H1 (cell line): ENCODE measurements at regions not wholly inside any gene's neighbourhood (a gene's known extent, or its start where the extent isn't known, plus 50 kb on each side); places are given as distances from the start of the nearest gene placed in this dataset.

Experiments used
- CTCF ChIA-PET: fragments of 300-600 bp; sonication (Branson Sonifier 250); formaldehyde crosslinking; loops from one replicate; lab custom pipeline; 2021; ENCODE audit not compliant: partially characterized antibody; lab: Charles Lee
- POLR2A ChIA-PET: fragments of 300-600 bp; sonication (Branson Sonifier 250); formaldehyde crosslinking; loops from one replicate; lab custom pipeline; 2021; ENCODE audit warnings: inconsistent platforms; ENCODE audit not compliant: partially characterized antibody; lab: Charles Lee
- DNase-seq, 2 experiments: peaks; one replicate each; pipeline versions ENCODE4 v3.0.0 to v3.0.0-alpha.2; 2010 to 2022; ENCODE audit warnings: low spot score in 2 of 2, low read depth in 1 of 2, mixed read lengths in 1 of 2
- FAIRE-seq: peaks from 2 replicates; lab custom pipeline; 2011; peaks lifted over from hg19 to GRCh38; lab: Jason Lieb, UNC
- H2AFZ ChIP-seq: 2 replicates; pipeline ENCODE4 v1.8.1; 2012; ENCODE audit warnings: low read length, inconsistent platforms
- H2AK5ac ChIP-seq: 2 replicates; pipeline ENCODE4 v1.6.1; 2013; ENCODE audit warnings: low read depth, low read length
- H2BK120ac ChIP-seq: replicated peaks from 2 replicates; pipeline ENCODE3; 2013; ENCODE audit warnings: low read depth, low read length, inconsistent platforms
- H2BK12ac ChIP-seq: 2 replicates; pipeline ENCODE4 v1.6.1; 2013; ENCODE audit warnings: low read depth, low read length
- H2BK15ac ChIP-seq: 2 replicates; pipeline ENCODE4 v1.6.1; 2013; ENCODE audit warnings: low read length
- H2BK20ac ChIP-seq: 2 replicates; pipeline ENCODE4 v1.6.1; 2013; ENCODE audit warnings: low read length
- H2BK5ac ChIP-seq: 2 replicates; pipeline ENCODE4 v1.6.1; 2013; ENCODE audit warnings: low read depth, low read length
- H3K14ac ChIP-seq: 2 replicates; pipeline ENCODE4 v1.6.1; 2013; ENCODE audit warnings: inconsistent platforms; ENCODE audit not compliant: insufficient read length
- H3K18ac ChIP-seq: 2 replicates; pipeline ENCODE4 v1.6.1; 2013; ENCODE audit warnings: low read length; ENCODE audit errors: extremely low read depth
- H3K23ac ChIP-seq: 2 replicates; pipeline ENCODE4 v1.6.1; 2013; ENCODE audit warnings: inconsistent platforms; ENCODE audit not compliant: insufficient read length
- H3K23me2 ChIP-seq: 2 replicates; pipeline ENCODE4 v1.6.1; 2013; ENCODE audit warnings: low read depth, low read length
- H3K27ac ChIP-seq: 2 replicates; pipeline ENCODE4 v1.6.1; 2011; ENCODE audit warnings: low read depth, low read length, inconsistent platforms
- H3K27me3 ChIP-seq, 4 experiments: replicated peaks in 1 of 4; 1 replicate in 1 of 4; 2 replicates in 3 of 4; pipeline versions ENCODE4 v1.6.1 to v1.8.1; 2011 to 2013; ENCODE audit warnings: low read length in 3 of 4, mild to moderate bottlenecking in 3 of 4, inconsistent platforms in 2 of 4, mixed read lengths in 2 of 4, moderate library complexity in 1 of 4; ENCODE audit not compliant: control insufficient read depth in 3 of 4, insufficient read depth in 3 of 4; ENCODE audit errors: extremely low read depth in 1 of 4
- H3K36me3 ChIP-seq, 4 experiments: 2 replicates each; pipeline versions ENCODE4 v1.6.1 to v1.8.1; 2011 to 2013; ENCODE audit warnings: mild to moderate bottlenecking in 4 of 4, low read length in 3 of 4, moderate library complexity in 2 of 4, control low read depth in 1 of 4, inconsistent platforms in 1 of 4; ENCODE audit not compliant: insufficient read depth in 4 of 4, control insufficient read depth in 2 of 4
- H3K4ac ChIP-seq: replicated peaks from 2 replicates; pipeline ENCODE3; 2013; ENCODE audit warnings: low read length, low read depth, mixed read lengths, inconsistent platforms; ENCODE audit not compliant: insufficient read length
- H3K4me1 ChIP-seq, 4 experiments: replicated peaks in 1 of 4; 1 replicate in 1 of 4; 2 replicates in 3 of 4; pipeline versions ENCODE4 v1.6.1 to v1.8.1; 2011 to 2013; ENCODE audit warnings: low read length in 3 of 4, inconsistent platforms in 2 of 4, mixed read lengths in 1 of 4; ENCODE audit not compliant: insufficient read depth in 4 of 4, control insufficient read depth in 3 of 4
- H3K4me2 ChIP-seq, 2 experiments: 2 replicates each; pipeline versions ENCODE4 v1.6.1 to v1.8.1; 2011 to 2013; ENCODE audit warnings: low read depth in 2 of 2, low read length in 2 of 2, control low read depth in 1 of 2, inconsistent platforms in 1 of 2, mild to moderate bottlenecking in 1 of 2; ENCODE audit not compliant: insufficient read depth in 1 of 2
- H3K4me3 ChIP-seq, 4 experiments: fragments of 200-600, 300-600 bp in 1 of 4; sonication (generic), shearing (Covaris generic), sonication (Bioruptor Twin) in 1 of 4; 2 replicates each; pipeline versions ENCODE4 v1.5.1 to v1.8.1; 2011 to 2016; ENCODE audit warnings: low read length in 4 of 4, low read depth in 3 of 4, control low read depth in 2 of 4, inconsistent platforms in 2 of 4, mild to moderate bottlenecking in 2 of 4, mixed read lengths in 1 of 4, moderate library complexity in 1 of 4; ENCODE audit not compliant: insufficient read depth in 2 of 4; ENCODE audit errors: extremely low read depth in 1 of 4
- H3K56ac ChIP-seq: replicated peaks from 2 replicates; pipeline ENCODE3; 2013; ENCODE audit warnings: low read depth, mild to moderate bottlenecking, mixed read lengths, low read length, inconsistent platforms; ENCODE audit not compliant: insufficient read length
- H3K79me1 ChIP-seq: 2 replicates; pipeline ENCODE4 v1.6.1; 2013; ENCODE audit warnings: low read depth, low read length, control low read depth
- H3K79me2 ChIP-seq, 2 experiments: 2 replicates each; pipeline versions ENCODE4 v1.6.1 to v1.8.1; 2012 to 2013; ENCODE audit warnings: low read length in 2 of 2, mild to moderate bottlenecking in 2 of 2, inconsistent platforms in 1 of 2; ENCODE audit not compliant: insufficient read depth in 2 of 2, control insufficient read depth in 1 of 2
- H3K9ac ChIP-seq, 4 experiments: replicated peaks in 1 of 4; 1 replicate in 1 of 4; 2 replicates in 3 of 4; pipeline versions ENCODE4 v1.6.1 to v1.8.1; 2011 to 2013; ENCODE audit warnings: low read depth in 3 of 4, low read length in 3 of 4, control low read depth in 2 of 4, mild to moderate bottlenecking in 2 of 4, moderate library complexity in 2 of 4, inconsistent platforms in 1 of 4; ENCODE audit errors: extremely low read depth in 1 of 4
- H3K9me3 ChIP-seq, 2 experiments: 2 replicates each; pipeline versions ENCODE4 v1.6.1 to v1.8.1; 2012 to 2013; ENCODE audit warnings: mild to moderate bottlenecking in 2 of 2, moderate library complexity in 2 of 2, control low read depth in 1 of 2, inconsistent platforms in 1 of 2, low read depth in 1 of 2, low read length in 1 of 2, mixed read lengths in 1 of 2; ENCODE audit not compliant: insufficient read depth in 2 of 2
- H4K20me1 ChIP-seq, 2 experiments: replicated peaks in 1 of 2; 2 replicates each; pipeline versions ENCODE3 to v1.8.1; 2011 to 2013; ENCODE audit warnings: inconsistent platforms in 2 of 2, low read length in 2 of 2, mild to moderate bottlenecking in 1 of 2; ENCODE audit not compliant: insufficient read depth in 2 of 2, control insufficient read depth in 1 of 2
- H4K5ac ChIP-seq: 2 replicates; pipeline ENCODE4 v1.6.1; 2013; ENCODE audit warnings: low read length, low read depth, mixed read lengths, inconsistent platforms; ENCODE audit not compliant: insufficient read length
- H4K8ac ChIP-seq: 2 replicates; pipeline ENCODE4 v1.8.0; 2013; ENCODE audit warnings: mild to moderate bottlenecking, moderate library complexity, low read length, inconsistent platforms; ENCODE audit not compliant: insufficient read depth; ENCODE audit errors: extremely low read depth
- H4K91ac ChIP-seq: replicated peaks from 2 replicates; pipeline ENCODE3; 2013; ENCODE audit warnings: low read length, mixed read lengths, inconsistent platforms; ENCODE audit not compliant: insufficient read length
- CBX8 ChIP-seq: fragments of 300-800, 300-1000 bp; sonication (generic); IDR thresholded peaks from 2 replicates; pipeline ENCODE4 v1.7.1; 2016; ENCODE audit warnings: low read depth, low read length, borderline replicate concordance
- EZH2 ChIP-seq: fragments of 200-600 bp; sonication (generic); IDR thresholded peaks from 2 replicates; pipeline ENCODE4 v1.7.1; 2012; ENCODE audit warnings: low read depth, mild to moderate bottlenecking, moderate library complexity, low read length, inconsistent platforms; ENCODE audit not compliant: severe bottlenecking
- GABPA ChIP-seq: IDR thresholded peaks from 2 replicates; pipeline ENCODE4 v1.6.1; 2011; ENCODE audit warnings: mild to moderate bottlenecking, low read length, moderate library complexity, borderline replicate concordance; ENCODE audit not compliant: insufficient read depth
- HDAC2 ChIP-seq, 2 experiments: fragments of 300-600 bp in 1 of 2; sonication (generic) in 1 of 2; IDR thresholded peaks; 2 replicates each; pipeline ENCODE4 v1.6.1; 2011 to 2012; ENCODE audit warnings: low read depth in 2 of 2, low read length in 2 of 2, mild to moderate bottlenecking in 2 of 2, moderate library complexity in 2 of 2, borderline replicate concordance in 1 of 2, inconsistent platforms in 1 of 2
- JUND ChIP-seq: IDR thresholded peaks from 2 replicates; pipeline ENCODE4 v1.6.1; 2011; ENCODE audit warnings: mild to moderate bottlenecking, improper control_type of control experiment, low read length
- POLR2AphosphoS5 ChIP-seq: IDR thresholded peaks from 2 replicates; pipeline ENCODE4 v1.6.1; 2011; ENCODE audit warnings: low read depth, low read length
- RBBP5 ChIP-seq: IDR thresholded peaks from 2 replicates; pipeline ENCODE4 v1.7.1; 2012; ENCODE audit warnings: low read depth, mild to moderate bottlenecking, inconsistent platforms, low read length, moderate library complexity, borderline replicate concordance
- RNF2 ChIP-seq: fragments of 200-900, 300-1000 bp; sonication (generic); IDR thresholded peaks from 2 replicates; pipeline ENCODE4 v1.7.1; 2016; ENCODE audit warnings: borderline replicate concordance, low read depth, mild to moderate bottlenecking, antibody characterized with exemption, low read length; ENCODE audit not compliant: poor library complexity, severe bottlenecking; ENCODE audit errors: missing control alignments
- SIX5 ChIP-seq: IDR thresholded peaks from 2 replicates; pipeline ENCODE4 v1.6.1; 2011; ENCODE audit warnings: mild to moderate bottlenecking, low read depth, low read length
- SP4 ChIP-seq: IDR thresholded peaks from 2 replicates; pipeline ENCODE4 v1.6.1; 2012; ENCODE audit warnings: low read length, inconsistent platforms
- WGBS, 2 experiments: shearing (Covaris generic) in 1 of 2; methylation state at CpG; one replicate each; pipeline versions ENCODE4 v1.1.6 to v1.1.7; 2013 to 2015; ENCODE audit warnings: low lambda C conversion rate in 2 of 2, mixed read lengths in 2 of 2, inconsistent platforms in 1 of 2, low coverage in 1 of 2, missing lambda C conversion rate in 1 of 2; ENCODE audit not compliant: insufficient replicate concordance in 2 of 2, insufficient coverage in 1 of 2, insufficient read length in 1 of 2; ENCODE audit errors: extremely low coverage in 1 of 2, missing lambda C conversion rate in 1 of 2; 5-methylcytosine and 5-hydroxymethylcytosine counted together

DNA sequence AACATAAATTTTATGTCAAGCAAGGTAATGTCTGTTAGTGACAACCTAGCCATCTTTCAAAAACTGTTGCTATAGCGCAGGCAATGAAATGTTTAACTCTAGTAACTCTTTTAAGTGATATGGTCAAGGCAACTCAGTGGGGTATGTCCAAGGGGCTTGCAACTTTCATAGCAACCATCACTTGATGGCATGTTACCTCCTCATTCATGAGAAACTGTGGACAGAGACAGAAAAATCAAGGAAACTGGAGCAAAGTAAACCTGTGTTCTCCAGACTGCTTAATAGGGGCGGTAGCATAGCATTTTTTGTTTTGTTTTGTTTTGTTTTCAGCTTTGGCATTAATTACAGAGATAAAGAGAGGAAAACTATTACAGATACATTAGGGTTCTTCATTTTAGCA lies 1456.8 kb upstream of the AGA start:
- no peaks in the 10 kb centered on the region for H3K36me3 ChIP-seq
- no peak overlapping the region for H2BK120ac ChIP-seq
- no peak overlapping the region for H3K23ac ChIP-seq
- no peaks in the 10 kb centered on the region for H3K79me2 ChIP-seq
- no peak overlapping the region for H3K9ac ChIP-seq
- no peak overlapping the region; the same call in 1 of the 2 replicates for H2AFZ ChIP-seq
- no peak overlapping the region for H3K18ac ChIP-seq
- ChIA-PET CTCF (interaction anchor here (0.7 kb wide), 1 partner anchor 14 kb away, joined by 3 read pairs; no protein-coding TSS in a partner anchor), POLR2A (no interaction called here)
- no peak overlapping the region for H2BK15ac ChIP-seq
- H3K27me3 ChIP-seq, result no peaks in the 10 kb centered on the region
- H3K4me2 ChIP-seq, result no peak overlapping the region
- TF ChIP-seq HDAC2 (IDR thresholded peaks at IDR 0.05; ENCODE audit: borderline replicate concordance in 1 of 2, low read depth in 2 of 2, low read length in 2 of 2) (no peak), GABPA (no peak), RNF2 (no peak), SIX5 (no peak), EZH2 (no peak), SP4 (no peak), JUND (no peak), CBX8 (no peak), POLR2AphosphoS5 (no peak), RBBP5 (no peak)
- H3K79me1 ChIP-seq, result no peaks in the 10 kb centered on the region
- H2AK5ac ChIP-seq, result no peak overlapping the region
- WGBS, 2 experiments, result 100% methylated on average over 2 of the region's 2 CpGs; no CpG with 5 or more reads in 1 of the 2 experiments
- H3K9me3 ChIP-seq, result no peaks in the 10 kb centered on the region
- no peak for DNase-seq
- H3K4me3 ChIP-seq, result no peak overlapping the region
- no peak overlapping the region for H3K56ac ChIP-seq
- H3K4me1 ChIP-seq, result no peaks in the 10 kb centered on the region
- no peak overlapping the region for H4K8ac ChIP-seq
- H3K14ac ChIP-seq, result no peak overlapping the region
- no peak overlapping the region for H2BK5ac ChIP-seq
- H3K4ac ChIP-seq, result no peak overlapping the region
- no peak overlapping the region for H3K27ac ChIP-seq
- H2BK12ac ChIP-seq, result no peak overlapping the region
- no peak overlapping the region for H4K91ac ChIP-seq
- no peak overlapping the region for H2BK20ac ChIP-seq
- H4K5ac ChIP-seq, result no peak overlapping the region
- no peak for FAIRE-seq
- H3K23me2 ChIP-seq, result no peaks in the 10 kb centered on the region
- no peaks in the 10 kb centered on the region for H4K20me1 ChIP-seq
